ENCODE measurements at regions not wholly inside any gene's neighbourhood (a gene's known extent, or its start where the extent isn't known, plus 50 kb on each side); places are given as distances from the start of the nearest gene placed in this dataset.

- TF ChIP-seq CTCF (conservative IDR thresholded peaks at IDR 0.05; ENCODE audit: low read length) = no peak
- no peak for TF ChIP-seq EZH2phosphoT487 (IDR thresholded peaks at IDR 0.05; ENCODE audit: borderline replicate concordance, low read depth, low read length)
These were observed 127.7 kb downstream of the DMAC1 start for GRCh38 chr9:7671847-7672246.
